ENCODE measurements at regions not wholly inside any gene's neighbourhood (a gene's known extent, or its start where the extent isn't known, plus 50 kb on each side); places are given as distances from the start of the nearest gene placed in this dataset.

GRCh38 chr12:58268069-58268468 lies 326.7 kb downstream of the ATP23 start:
- DNase-seq (ENCODE audit: low spot score) = no peak

- DNase-seq (ENCODE audit: low spot score) = no peak
Measured at GRCh38 chr12:58269476-58269875, 328.1 kb downstream of the ATP23 start.

- DNase-seq (ENCODE audit: low spot score) = no peak
Measured at GRCh38 chr12:58270966-58271705, 329.8 kb downstream of the ATP23 start.

- no peak for DNase-seq (ENCODE audit: low spot score)
Measured at GRCh38 chr12:58272461-58272860, 331.1 kb downstream of the ATP23 start.

- no peak for DNase-seq (ENCODE audit: low spot score)
Measured at GRCh38 chr12:58277231-58277630, 335.9 kb downstream of the ATP23 start.

- no peak for DNase-seq (ENCODE audit: low spot score)
Measured at GRCh38 chr12:58283553-58283952, 342.2 kb downstream of the ATP23 start.

GRCh38 chr12:58285551-58285950 lies 344.2 kb downstream of the ATP23 start:
- no peak for DNase-seq (ENCODE audit: low spot score)

GRCh38 chr12:58286353-58286752 lies 345.0 kb downstream of the ATP23 start:
- DNase-seq (ENCODE audit: low spot score) = no peak

- no peak for DNase-seq (ENCODE audit: low spot score)
Measured at GRCh38 chr12:58288190-58288589, 346.8 kb downstream of the ATP23 start.

GRCh38 chr12:58291106-58291505 lies 349.7 kb downstream of the ATP23 start:
- DNase-seq (ENCODE audit: low spot score) = no peak

GRCh38 chr12:58293308-58293982 lies 352.1 kb downstream of the ATP23 start:
- no peak for DNase-seq (ENCODE audit: low spot score)

- no peak for DNase-seq (ENCODE audit: low spot score)
Measured at GRCh38 chr12:58295268-58295667, 353.9 kb downstream of the ATP23 start.

GRCh38 chr12:58296863-58297262 lies 355.5 kb downstream of the ATP23 start:
- no peak for DNase-seq (ENCODE audit: low spot score)

GRCh38 chr12:58298803-58299202 lies 357.4 kb downstream of the ATP23 start:
- no peak for DNase-seq (ENCODE audit: low spot score)

- DNase-seq (ENCODE audit: low spot score) = no peak
Measured at GRCh38 chr12:58299371-58299770, 358.0 kb downstream of the ATP23 start.

- no peak for DNase-seq (ENCODE audit: low spot score)
Measured at GRCh38 chr12:58301038-58301729, 359.8 kb downstream of the ATP23 start.

- DNase-seq (ENCODE audit: low spot score) = no peak
Measured at GRCh38 chr12:58301730-58302122, 360.4 kb downstream of the ATP23 start.

- no peak for DNase-seq (ENCODE audit: low spot score)
Measured at GRCh38 chr12:58302487-58303011, 361.2 kb downstream of the ATP23 start.

GRCh38 chr12:58306266-58307000 lies 365.1 kb downstream of the ATP23 start:
- no peak for DNase-seq (ENCODE audit: low spot score)

- DNase-seq (ENCODE audit: low spot score) = no peak
Measured at GRCh38 chr12:58309806-58310205, 368.4 kb downstream of the ATP23 start.

GRCh38 chr12:58310368-58310767 lies 369.0 kb downstream of the ATP23 start:
- DNase-seq (ENCODE audit: low spot score) = peak; percentile 4
